ENCODE measurements at regions not wholly inside any gene's neighbourhood (a gene's known extent, or its start where the extent isn't known, plus 50 kb on each side); places are given as distances from the start of the nearest gene placed in this dataset.
"Not testable (repeated sequence)": the region's sequence is repeated elsewhere in the genome, so short reads cannot be mapped to it uniquely, and the experiment has no call there.

GRCh38 chr5:101253096-101253495, 350.0 kb upstream of the ST8SIA4 start:
- WGBS, result 82% methylated on average over 4 of the region's 4 CpGs
- H3K27me3 ChIP-seq (ENCODE audit: control insufficient read depth in 2 of 2, insufficient read depth in 1 of 2, low read length in 1 of 2), result no peaks in the 10 kb centered on the region
- DNase-seq (ENCODE audit: low read depth in 6 of 9, low spot score in 9 of 9), result no peak
- no peaks in the 10 kb centered on the region for H3K36me3 ChIP-seq (ENCODE audit: control insufficient read depth in 2 of 2, insufficient read depth in 2 of 2, low read length in 1 of 2)
- H3K4me3 ChIP-seq (ENCODE audit: low read length in 2 of 2), result no peak overlapping the region
- no peaks in the 10 kb centered on the region for H3K4me1 ChIP-seq (ENCODE audit: control insufficient read depth in 2 of 2, insufficient read depth in 2 of 2, low read length in 2 of 2)
- H3K9me3 ChIP-seq (ENCODE audit: control insufficient read depth in 2 of 2, insufficient read depth in 1 of 2, low read length in 1 of 2), result no peaks in the 10 kb centered on the region
- no peak overlapping the region for H3K27ac ChIP-seq (ENCODE audit: low read depth in 1 of 2, low read length in 1 of 2)

- H3K27ac ChIP-seq (ENCODE audit: low read depth in 1 of 2, low read length in 1 of 2), result no peak overlapping the region
- no peaks in the 10 kb centered on the region for H3K4me1 ChIP-seq (ENCODE audit: control insufficient read depth in 2 of 2, insufficient read depth in 2 of 2, low read length in 2 of 2)
- H3K36me3 ChIP-seq (ENCODE audit: control insufficient read depth in 2 of 2, insufficient read depth in 2 of 2, low read length in 1 of 2), result no peaks in the 10 kb centered on the region
- peaks cover 0 to 4% of the 10 kb centered on the region in 2 donors for H3K9me3 ChIP-seq (ENCODE audit: control insufficient read depth in 2 of 2, insufficient read depth in 1 of 2, low read length in 1 of 2)
- DNase-seq (ENCODE audit: low read depth in 6 of 9, low spot score in 9 of 9), result no peak
- H3K4me3 ChIP-seq (ENCODE audit: low read length in 2 of 2), result no peak overlapping the region
- WGBS, result 97% methylated on average over 1 of the region's 1 CpG
- no peaks in the 10 kb centered on the region for H3K27me3 ChIP-seq (ENCODE audit: control insufficient read depth in 2 of 2, insufficient read depth in 1 of 2, low read length in 1 of 2)
Measured at GRCh38 chr5:101244621-101245020, 341.5 kb upstream of the ST8SIA4 start.

- Histone ChIP-seq H3K9me3 (ENCODE audit: control insufficient read depth in 2 of 2, insufficient read depth in 1 of 2, low read length in 1 of 2) (peaks cover 0 to 5% of the 10 kb centered on the region in 2 donors), H3K36me3 (ENCODE audit: control insufficient read depth in 2 of 2, insufficient read depth in 2 of 2, low read length in 1 of 2) (no peaks in the 10 kb centered on the region), H3K4me3 (ENCODE audit: low read length in 2 of 2) (no peak overlapping the region), H3K27me3 (ENCODE audit: control insufficient read depth in 2 of 2, insufficient read depth in 1 of 2, low read length in 1 of 2) (no peaks in the 10 kb centered on the region), H3K27ac (ENCODE audit: low read depth in 1 of 2, low read length in 1 of 2) (no peak overlapping the region), H3K4me1 (ENCODE audit: control insufficient read depth in 2 of 2, insufficient read depth in 2 of 2, low read length in 2 of 2) (no peaks in the 10 kb centered on the region)
- no peak for DNase-seq (ENCODE audit: low read depth in 6 of 9, low spot score in 9 of 9)
- 77% methylated on average over 10 of the region's 10 CpGs for WGBS
Measured at GRCh38 chr5:101212942-101213514, 309.9 kb upstream of the ST8SIA4 start.

- Histone ChIP-seq H3K4me1 (ENCODE audit: control insufficient read depth in 2 of 2, insufficient read depth in 2 of 2, low read length in 2 of 2) (no peaks in the 10 kb centered on the region), H3K27me3 (ENCODE audit: control insufficient read depth in 2 of 2, insufficient read depth in 1 of 2, low read length in 1 of 2) (no peaks in the 10 kb centered on the region), H3K27ac (ENCODE audit: low read depth in 1 of 2, low read length in 1 of 2) (no peak overlapping the region), H3K4me3 (ENCODE audit: low read length in 2 of 2) (no peak overlapping the region), H3K36me3 (ENCODE audit: control insufficient read depth in 2 of 2, insufficient read depth in 2 of 2, low read length in 1 of 2) (no peaks in the 10 kb centered on the region), H3K9me3 (ENCODE audit: control insufficient read depth in 2 of 2, insufficient read depth in 1 of 2, low read length in 1 of 2) (peaks cover 0 to 5% of the 10 kb centered on the region in 2 donors)
- DNase-seq (ENCODE audit: low read depth in 6 of 9, low spot score in 9 of 9), result no peak
Measured at GRCh38 chr5:101206534-101206933, 303.5 kb upstream of the ST8SIA4 start.

GRCh38 chr5:101205065-101205464, 302.0 kb upstream of the ST8SIA4 start:
- H3K9me3 ChIP-seq (ENCODE audit: control insufficient read depth in 2 of 2, insufficient read depth in 1 of 2, low read length in 1 of 2); DNase-seq (ENCODE audit: low read depth in 6 of 9, low spot score in 9 of 9); H3K27me3 ChIP-seq (ENCODE audit: control insufficient read depth in 2 of 2, insufficient read depth in 1 of 2, low read length in 1 of 2); H3K36me3 ChIP-seq (ENCODE audit: control insufficient read depth in 2 of 2, insufficient read depth in 2 of 2, low read length in 1 of 2); H3K4me3 ChIP-seq (ENCODE audit: low read length in 2 of 2); H3K27ac ChIP-seq (ENCODE audit: low read depth in 1 of 2, low read length in 1 of 2); H3K4me1 ChIP-seq (ENCODE audit: control insufficient read depth in 2 of 2, insufficient read depth in 2 of 2, low read length in 2 of 2): not testable (repeated sequence)
- WGBS, result 85% methylated on average over 3 of the region's 3 CpGs

- DNase-seq (ENCODE audit: low read depth in 6 of 9, low spot score in 9 of 9), result not testable (repeated sequence)
Measured at GRCh38 chr5:101180365-101180764, 277.3 kb upstream of the ST8SIA4 start.

GRCh38 chr5:101176605-101177004, 273.5 kb upstream of the ST8SIA4 start:
- Histone ChIP-seq H3K9me3 (ENCODE audit: control insufficient read depth in 2 of 2, insufficient read depth in 1 of 2, low read length in 1 of 2) (peaks cover 0 to 9% of the 10 kb centered on the region in 2 donors), H3K36me3 (ENCODE audit: control insufficient read depth in 2 of 2, insufficient read depth in 2 of 2, low read length in 1 of 2) (no peaks in the 10 kb centered on the region), H3K27ac (ENCODE audit: low read depth in 1 of 2, low read length in 1 of 2) (no peak overlapping the region), H3K4me3 (ENCODE audit: low read length in 2 of 2) (no peak overlapping the region), H3K27me3 (ENCODE audit: control insufficient read depth in 2 of 2, insufficient read depth in 1 of 2, low read length in 1 of 2) (no peaks in the 10 kb centered on the region), H3K4me1 (ENCODE audit: control insufficient read depth in 2 of 2, insufficient read depth in 2 of 2, low read length in 2 of 2) (no peaks in the 10 kb centered on the region)
- WGBS, result 92% methylated on average over 3 of the region's 3 CpGs
- DNase-seq (ENCODE audit: low read depth in 6 of 9, low spot score in 9 of 9), result no peak

More at GRCh38 chr5:101180365-101180764, 277.3 kb upstream of the ST8SIA4 start:
- H3K9me3 ChIP-seq (ENCODE audit: control insufficient read depth in 2 of 2, insufficient read depth in 1 of 2, low read length in 1 of 2); H3K27ac ChIP-seq (ENCODE audit: low read depth in 1 of 2, low read length in 1 of 2); H3K36me3 ChIP-seq (ENCODE audit: control insufficient read depth in 2 of 2, insufficient read depth in 2 of 2, low read length in 1 of 2); H3K4me3 ChIP-seq (ENCODE audit: low read length in 2 of 2); H3K27me3 ChIP-seq (ENCODE audit: control insufficient read depth in 2 of 2, insufficient read depth in 1 of 2, low read length in 1 of 2); H3K4me1 ChIP-seq (ENCODE audit: control insufficient read depth in 2 of 2, insufficient read depth in 2 of 2, low read length in 2 of 2): not testable (repeated sequence)
- 86% methylated on average over 10 of the region's 10 CpGs for WGBS

- Histone ChIP-seq H3K27me3 (ENCODE audit: control insufficient read depth in 2 of 2, insufficient read depth in 1 of 2, low read length in 1 of 2) (no peaks in the 10 kb centered on the region), H3K4me1 (ENCODE audit: control insufficient read depth in 2 of 2, insufficient read depth in 2 of 2, low read length in 2 of 2) (no peaks in the 10 kb centered on the region), H3K4me3 (ENCODE audit: low read length in 2 of 2) (no peak overlapping the region), H3K36me3 (ENCODE audit: control insufficient read depth in 2 of 2, insufficient read depth in 2 of 2, low read length in 1 of 2) (no peaks in the 10 kb centered on the region), H3K9me3 (ENCODE audit: control insufficient read depth in 2 of 2, insufficient read depth in 1 of 2, low read length in 1 of 2) (peaks cover 0 to 8% of the 10 kb centered on the region in 2 donors), H3K27ac (ENCODE audit: low read depth in 1 of 2, low read length in 1 of 2) (no peak overlapping the region)
- no peak for DNase-seq (ENCODE audit: low read depth in 6 of 9, low spot score in 9 of 9)
- 92% methylated on average over 1 of the region's 1 CpG for WGBS
Measured at GRCh38 chr5:101174981-101175380, 271.9 kb upstream of the ST8SIA4 start.

- WGBS, result 88% methylated on average over 4 of the region's 4 CpGs
Measured at GRCh38 chr5:101163088-101163487, 260.0 kb upstream of the ST8SIA4 start.

GRCh38 chr5:101160002-101160401, 256.9 kb upstream of the ST8SIA4 start:
- WGBS, result 92% methylated on average over 1 of the region's 1 CpG
- no peaks in the 10 kb centered on the region for H3K4me1 ChIP-seq (ENCODE audit: control insufficient read depth in 2 of 2, insufficient read depth in 2 of 2, low read length in 2 of 2)
- DNase-seq (ENCODE audit: low read depth in 6 of 9, low spot score in 9 of 9), result no peak
- H3K9me3 ChIP-seq (ENCODE audit: control insufficient read depth in 2 of 2, insufficient read depth in 1 of 2, low read length in 1 of 2), result peaks cover 0 to 5% of the 10 kb centered on the region in 2 donors
- no peak overlapping the region for H3K4me3 ChIP-seq (ENCODE audit: low read length in 2 of 2)
- H3K27ac ChIP-seq (ENCODE audit: low read depth in 1 of 2, low read length in 1 of 2), result no peak overlapping the region
- H3K27me3 ChIP-seq (ENCODE audit: control insufficient read depth in 2 of 2, insufficient read depth in 1 of 2, low read length in 1 of 2), result no peaks in the 10 kb centered on the region
- no peaks in the 10 kb centered on the region for H3K36me3 ChIP-seq (ENCODE audit: control insufficient read depth in 2 of 2, insufficient read depth in 2 of 2, low read length in 1 of 2)

More at GRCh38 chr5:101163088-101163487, 260.0 kb upstream of the ST8SIA4 start:
- H3K9me3 ChIP-seq (ENCODE audit: control insufficient read depth in 2 of 2, insufficient read depth in 1 of 2, low read length in 1 of 2), result peaks cover 0 to 5% of the 10 kb centered on the region in 2 donors
- H3K4me1 ChIP-seq (ENCODE audit: control insufficient read depth in 2 of 2, insufficient read depth in 2 of 2, low read length in 2 of 2), result no peaks in the 10 kb centered on the region
- no peaks in the 10 kb centered on the region for H3K27me3 ChIP-seq (ENCODE audit: control insufficient read depth in 2 of 2, insufficient read depth in 1 of 2, low read length in 1 of 2)
- no peak overlapping the region for H3K4me3 ChIP-seq (ENCODE audit: low read length in 2 of 2)
- DNase-seq (ENCODE audit: low read depth in 6 of 9, low spot score in 9 of 9), result no peak
- no peak overlapping the region for H3K27ac ChIP-seq (ENCODE audit: low read depth in 1 of 2, low read length in 1 of 2)
- no peaks in the 10 kb centered on the region for H3K36me3 ChIP-seq (ENCODE audit: control insufficient read depth in 2 of 2, insufficient read depth in 2 of 2, low read length in 1 of 2)

All from thymus (tissue), 11 donors.